ENCODE measurements at regions not wholly inside any gene's neighbourhood (a gene's known extent, or its start where the extent isn't known, plus 50 kb on each side); places are given as distances from the start of the nearest gene placed in this dataset.

GRCh38 chr12:91951571-91951970 lies 194.1 kb downstream of the BTG1 start:
- TF ChIP-seq POLR2AphosphoS5 (IDR thresholded peaks at IDR 0.05) (no peak), CTCF (IDR thresholded peaks at IDR 0.05) (no peak), EP300 (IDR thresholded peaks at IDR 0.05) (no peak), POLR2A (IDR thresholded peaks at IDR 0.05) (no peak)

Data from sigmoid colon (tissue), 4 donors.